HEK293T (cell line): ENCODE measurements at regions not wholly inside any gene's neighbourhood (a gene's known extent, or its start where the extent isn't known, plus 50 kb on each side); places are given as distances from the start of the nearest gene placed in this dataset.

Experiments used
- CTCF ChIA-PET: fragments of 350-600 bp; formaldehyde crosslinking; extraction: SDS; loops from one replicate; lab custom pipeline; 2021; ENCODE audit warnings: antibody characterized with exemption, inconsistent platforms; lab: Yijun Ruan, JAX
- POLR2A ChIA-PET: fragments of 350-600 bp; formaldehyde crosslinking; extraction: SDS; loops from one replicate; lab custom pipeline; 2020; ENCODE audit warnings: antibody characterized with exemption, inconsistent platforms; lab: Yijun Ruan, JAX
- DNase-seq: peaks from one replicate; pipeline ENCODE4 v3.0.0; 2012; ENCODE audit warnings: mixed read lengths; ENCODE audit errors: extremely low spot score
- ARNT ChIP-seq: fragments of 450-650 bp; IDR thresholded peaks from 2 replicates; pipeline ENCODE4 v1.6.1; 2017; ENCODE audit warnings: mild to moderate bottlenecking
- BHLHE40 ChIP-seq: fragments of 450-650 bp; IDR thresholded peaks from 2 replicates; pipeline ENCODE4 v1.6.1; 2016; ENCODE audit warnings: mild to moderate bottlenecking, moderate library complexity, borderline replicate concordance
- CTBP1 ChIP-seq: fragments of 450-650 bp; IDR thresholded peaks from 2 replicates; pipeline ENCODE4 v1.6.1; 2016; ENCODE audit warnings: borderline replicate concordance
- ELF4 ChIP-seq: fragments of 450-650 bp; IDR thresholded peaks from 2 replicates; pipeline ENCODE4 v1.6.1; 2017; ENCODE audit warnings: antibody characterized with exemption
- FOXA1 ChIP-seq: fragments of 450-650 bp; IDR thresholded peaks from 2 replicates; pipeline ENCODE4 v1.6.1; 2016; ENCODE audit warnings: mild to moderate bottlenecking
- FOXK2 ChIP-seq: fragments of 450-650 bp; IDR thresholded peaks from 2 replicates; pipeline ENCODE4 v1.6.1; 2016; ENCODE audit warnings: mild to moderate bottlenecking
- FOXM1 ChIP-seq: fragments of 450-650 bp; IDR thresholded peaks from 2 replicates; pipeline ENCODE4 v1.6.1; 2017; ENCODE audit warnings: mild to moderate bottlenecking, borderline replicate concordance
- HDGF ChIP-seq: fragments of 450-650 bp; IDR thresholded peaks from 2 replicates; pipeline ENCODE4 v1.6.1; 2017; ENCODE audit warnings: antibody characterized with exemption, borderline replicate concordance
- L3MBTL2 ChIP-seq: fragments of 450-650 bp; conservative IDR thresholded peaks from 2 replicates; pipeline ENCODE4 v1.6.1; 2016; ENCODE audit warnings: mild to moderate bottlenecking
- LEF1 ChIP-seq: fragments of 450-650 bp; IDR thresholded peaks from 2 replicates; pipeline ENCODE4 v1.6.1; 2017; ENCODE audit warnings: mild to moderate bottlenecking, borderline replicate concordance
- NFRKB ChIP-seq: fragments of 450-650 bp; IDR thresholded peaks from 2 replicates; pipeline ENCODE4 v1.6.1; 2016; ENCODE audit warnings: mild to moderate bottlenecking, moderate library complexity
- SP1 ChIP-seq: fragments of 450-650 bp; IDR thresholded peaks from 2 replicates; pipeline ENCODE4 v1.6.1; 2017
- SUZ12 ChIP-seq: fragments of 450-650 bp; IDR thresholded peaks from 2 replicates; pipeline ENCODE4 v1.6.1; 2016; ENCODE audit warnings: mild to moderate bottlenecking
- TARDBP ChIP-seq: fragments of 450-650 bp; IDR thresholded peaks from 2 replicates; pipeline ENCODE4 v1.6.1; 2016
- ZNF384 ChIP-seq: fragments of 450-650 bp; IDR thresholded peaks from 2 replicates; pipeline ENCODE4 v1.6.1; 2016
- TF ChIP-seq, protein P1 (sequence below): fragments of 450-650 bp; IDR thresholded peaks from 2 replicates; pipeline ENCODE4 v1.6.1; 2016

DNA sequence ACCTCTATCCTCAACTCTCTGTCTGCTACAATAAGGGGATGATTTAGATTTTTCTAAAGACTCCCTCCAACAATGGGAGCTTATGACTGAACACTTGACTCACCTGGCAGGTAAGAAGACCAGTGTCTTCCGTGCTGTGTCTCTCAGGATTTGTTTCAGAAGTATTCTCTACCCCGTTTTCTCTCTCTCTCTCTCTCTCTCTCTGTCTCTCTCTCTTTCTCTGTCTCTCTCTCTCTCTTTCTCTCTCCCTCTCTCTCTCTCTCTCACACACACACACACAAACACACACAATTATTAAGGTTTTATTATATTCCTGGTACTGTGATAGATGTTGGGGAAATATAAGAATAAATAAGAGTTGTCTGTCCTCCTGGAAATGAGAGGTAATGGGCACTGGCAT lies 263.9 kb downstream of the TOX3 start:
- no peak for DNase-seq
- POLR2A ChIA-PET: no interaction called here
- CTCF ChIA-PET: no interaction called here
- TF ChIP-seq SUZ12 (no peak), LEF1 (no peak), FOXK2 (no peak), NFRKB (no peak), ZNF384 (no peak), CTBP1 (no peak)

DNA sequence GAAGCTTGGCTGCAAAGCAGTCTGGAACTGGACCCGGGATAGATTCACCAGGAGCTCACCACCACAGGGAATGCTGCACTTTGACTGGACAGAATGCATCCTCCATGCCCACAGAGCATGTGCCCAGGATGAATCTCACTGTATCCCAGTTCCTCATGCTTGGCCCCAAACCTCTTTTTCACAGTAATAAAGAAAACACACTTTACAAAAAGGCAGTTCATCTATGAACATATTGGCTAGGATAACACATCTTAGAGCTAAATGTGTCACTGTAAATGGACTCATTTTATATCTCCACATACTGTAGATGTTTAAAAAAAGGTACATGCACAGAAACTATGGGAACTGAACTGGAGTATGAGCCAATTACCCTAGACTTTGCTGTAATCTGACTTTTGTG lies 266.9 kb downstream of the TOX3 start:
- TF ChIP-seq CTBP1: no peak
- TF ChIP-seq HDGF: no peak
- TF ChIP-seq SP1: no peak
- TF ChIP-seq LEF1: no peak
- no peak for TF ChIP-seq TARDBP
- TF ChIP-seq BHLHE40: no peak
- TF ChIP-seq SUZ12: no peak
- TF ChIP-seq, protein P1, sequence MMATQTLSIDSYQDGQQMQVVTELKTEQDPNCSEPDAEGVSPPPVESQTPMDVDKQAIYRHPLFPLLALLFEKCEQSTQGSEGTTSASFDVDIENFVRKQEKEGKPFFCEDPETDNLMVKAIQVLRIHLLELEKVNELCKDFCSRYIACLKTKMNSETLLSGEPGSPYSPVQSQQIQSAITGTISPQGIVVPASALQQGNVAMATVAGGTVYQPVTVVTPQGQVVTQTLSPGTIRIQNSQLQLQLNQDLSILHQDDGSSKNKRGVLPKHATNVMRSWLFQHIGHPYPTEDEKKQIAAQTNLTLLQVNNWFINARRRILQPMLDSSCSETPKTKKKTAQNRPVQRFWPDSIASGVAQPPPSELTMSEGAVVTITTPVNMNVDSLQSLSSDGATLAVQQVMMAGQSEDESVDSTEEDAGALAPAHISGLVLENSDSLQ: no peak
- TF ChIP-seq ARNT: no peak
- no peak for TF ChIP-seq ZNF384
- TF ChIP-seq FOXK2: no peak
- TF ChIP-seq ELF4: no peak
- no peak for TF ChIP-seq L3MBTL2
- TF ChIP-seq FOXA1: no peak
- TF ChIP-seq FOXM1: no peak
- no peak for TF ChIP-seq NFRKB
- ChIA-PET POLR2A (no interaction called here), CTCF (no interaction called here)
- DNase-seq: no peak

DNA sequence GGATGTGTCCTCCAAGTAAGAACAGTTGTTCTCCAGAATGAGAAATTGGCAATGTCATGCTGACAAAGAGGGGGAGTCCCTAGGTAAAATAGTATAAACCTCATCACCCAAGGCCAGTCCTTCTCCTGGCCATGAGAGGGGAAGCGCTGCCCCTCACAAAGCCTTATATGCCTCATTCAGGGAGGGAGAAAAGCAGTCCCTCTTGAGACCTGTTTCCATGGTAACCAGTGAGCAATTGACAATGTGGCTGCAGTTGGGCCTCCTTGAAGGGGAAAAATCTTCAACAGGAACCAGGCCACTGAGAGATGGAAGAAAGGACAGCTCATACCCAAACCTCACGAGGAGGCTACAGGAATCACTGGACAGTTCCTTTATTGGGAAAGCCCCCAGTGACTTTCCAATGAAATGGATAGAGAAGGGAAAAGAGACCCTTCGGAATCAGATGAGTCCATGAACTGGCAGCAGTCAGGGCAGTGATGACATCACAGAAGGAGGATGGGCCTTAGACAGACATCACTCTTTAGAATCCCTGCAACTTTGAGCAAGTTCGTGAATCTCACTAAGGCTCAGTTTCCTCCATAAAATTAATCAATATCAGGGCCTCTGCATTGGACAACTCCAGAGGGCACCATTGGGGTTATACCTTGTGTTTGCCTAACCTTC lies 275.7 kb downstream of the TOX3 start:
- CTCF ChIA-PET: no interaction called here

DNA sequence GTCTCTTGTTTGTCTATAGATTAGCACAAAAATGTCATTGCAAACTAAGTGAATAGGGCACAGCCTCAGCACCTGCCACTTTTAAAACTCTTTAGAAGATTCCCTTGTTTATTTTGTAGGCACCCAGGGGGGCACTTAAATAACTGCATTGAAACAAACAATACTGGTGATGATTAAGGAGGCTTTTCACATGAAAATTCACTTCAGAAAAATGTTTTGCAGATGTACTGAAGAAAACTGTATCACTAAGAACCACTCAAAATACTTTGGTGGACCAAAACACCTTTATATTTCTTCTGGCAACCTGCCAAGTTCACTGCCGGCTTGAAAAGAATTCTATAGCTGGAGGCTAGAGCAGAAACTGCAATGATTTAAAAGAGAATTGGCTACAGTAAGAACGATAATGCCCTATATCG lies 281.5 kb downstream of the TOX3 start:
- CTCF ChIA-PET: no interaction called here
- POLR2A ChIA-PET: no interaction called here
- DNase-seq: no peak
- no peak for TF ChIP-seq BHLHE40
- no peak for TF ChIP-seq LEF1
- no peak for TF ChIP-seq CTBP1
- TF ChIP-seq, protein P1: no peak
- no peak for TF ChIP-seq FOXM1
- no peak for TF ChIP-seq L3MBTL2
- TF ChIP-seq ARNT: no peak
- no peak for TF ChIP-seq SUZ12
- no peak for TF ChIP-seq FOXK2
- no peak for TF ChIP-seq FOXA1

More for the DNA sequence above, 275.7 kb downstream of the TOX3 start:
- DNase-seq: no peak
- TF ChIP-seq HDGF: no peak
- no peak for TF ChIP-seq FOXM1
- no peak for TF ChIP-seq SP1
- no peak for TF ChIP-seq ARNT
- no peak for TF ChIP-seq NFRKB
- no peak for TF ChIP-seq FOXA1
- TF ChIP-seq BHLHE40: no peak
- no peak for TF ChIP-seq L3MBTL2
- no peak for TF ChIP-seq LEF1
- no peak for TF ChIP-seq ELF4
- TF ChIP-seq ZNF384: no peak
- TF ChIP-seq TARDBP: no peak
- no peak for TF ChIP-seq SUZ12
- TF ChIP-seq CTBP1: no peak
- TF ChIP-seq, protein P1: no peak
- POLR2A ChIA-PET: no interaction called here

DNA sequence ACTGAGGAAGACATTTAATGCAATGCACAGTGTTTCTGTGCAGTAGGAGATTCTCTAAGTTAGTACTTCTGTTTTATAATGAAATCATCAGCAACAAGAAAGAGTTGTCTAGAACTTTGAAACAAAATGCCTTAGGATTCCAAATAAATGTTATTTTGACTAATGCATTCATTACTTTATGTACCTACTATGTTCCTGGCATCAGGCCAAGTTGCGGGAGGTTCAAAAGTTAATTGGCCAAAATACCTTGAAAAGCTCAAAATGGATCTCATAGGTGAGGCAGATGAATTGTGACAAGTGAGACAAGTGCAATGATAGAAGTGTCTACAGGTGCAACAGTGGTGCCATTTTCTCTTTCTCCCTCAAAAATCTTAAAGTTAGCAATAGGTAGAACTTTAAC lies 289.4 kb downstream of the TOX3 start:
- ChIA-PET CTCF (no interaction called here), POLR2A (no interaction called here)
- TF ChIP-seq, protein P1: no peak
- no peak for TF ChIP-seq SP1
- no peak for TF ChIP-seq TARDBP
- no peak for TF ChIP-seq FOXK2
- no peak for TF ChIP-seq FOXA1
- no peak for TF ChIP-seq HDGF
- no peak for TF ChIP-seq SUZ12
- no peak for TF ChIP-seq CTBP1
- TF ChIP-seq ZNF384: no peak
- TF ChIP-seq ARNT: no peak
- DNase-seq: no peak
